ENCODE measurements at regions not wholly inside any gene's neighbourhood (a gene's known extent, or its start where the extent isn't known, plus 50 kb on each side); places are given as distances from the start of the nearest gene placed in this dataset.

DNA sequence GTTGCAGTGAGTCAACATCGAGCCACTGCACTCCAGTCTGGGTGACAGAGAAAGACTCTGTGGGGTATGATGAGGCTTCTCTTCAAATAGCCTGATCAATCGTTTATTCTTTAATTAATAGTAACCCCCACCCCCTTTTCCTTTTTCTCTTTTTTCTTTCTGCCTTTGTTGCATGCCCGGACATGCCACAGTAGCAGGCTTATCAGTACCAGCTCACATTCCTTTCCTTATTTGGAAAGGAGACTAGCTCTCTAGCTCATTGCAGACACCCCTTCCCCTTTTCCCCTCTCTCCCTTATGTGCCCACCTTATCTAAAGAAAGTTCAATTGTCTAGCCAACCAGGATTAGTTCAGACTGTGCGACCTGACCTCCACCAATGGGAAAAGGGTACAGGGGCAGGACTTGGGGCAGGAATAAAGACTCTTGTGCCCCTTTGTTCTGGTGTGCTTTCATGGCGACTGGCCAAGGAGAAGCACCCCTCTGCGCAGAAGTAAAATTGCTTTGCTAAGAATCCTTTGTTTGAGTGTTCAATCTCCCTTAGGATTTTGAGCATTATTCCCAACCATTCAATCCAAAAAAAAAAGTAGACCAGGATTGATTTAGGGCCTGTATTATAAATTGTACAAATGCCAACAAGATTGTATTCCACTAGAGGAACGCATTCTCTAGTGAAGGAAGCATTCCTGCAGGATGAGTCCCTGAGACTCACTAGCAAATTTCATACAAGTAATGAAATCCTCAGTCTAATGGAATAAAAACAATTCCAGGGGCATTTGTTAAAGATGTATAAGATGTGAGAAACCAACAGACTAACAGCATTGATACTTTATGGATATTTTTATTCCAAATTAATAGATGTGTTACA, 95.8 kb upstream of the SNRPN start:
- H3K4me1 Mint-ChIP-seq (ENCODE audit: low read depth): no peaks in the 10 kb centered on the region
- ChIA-PET CTCF (no interaction called here), POLR2A (no interaction called here)

DNA sequence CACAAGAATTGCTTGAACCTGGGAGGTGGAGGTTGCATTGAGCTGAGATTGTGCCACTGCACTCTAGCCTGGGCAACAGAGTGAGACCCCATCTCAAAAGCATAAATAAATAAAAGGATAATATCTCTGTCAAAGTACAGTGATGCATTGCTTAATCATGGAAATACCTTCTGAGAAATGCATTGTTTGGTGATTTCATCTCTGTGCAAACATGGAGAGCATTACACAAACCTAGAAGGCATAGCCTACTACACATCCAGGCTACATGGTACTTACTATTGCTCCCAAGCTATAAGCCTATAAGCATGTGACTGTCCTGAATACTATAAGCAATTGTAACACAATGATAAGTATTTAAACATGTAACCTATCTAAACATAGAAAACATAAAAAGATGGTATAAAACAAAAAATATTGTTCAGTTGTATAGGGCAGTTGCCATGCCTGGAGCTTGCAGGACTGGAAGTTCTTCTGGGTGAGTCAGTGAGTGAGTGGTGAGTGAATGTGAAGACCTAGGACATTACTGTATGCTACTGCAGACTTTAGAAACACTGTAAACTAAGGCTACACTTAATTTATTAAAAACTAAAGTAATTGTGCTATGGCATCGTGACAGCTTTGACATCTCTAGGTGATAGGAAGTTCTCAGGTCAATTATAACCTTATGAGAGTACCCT, 93.6 kb upstream of the SNRPN start:
- H3K27ac Mint-ChIP-seq: no peak overlapping the region

More for the DNA sequence above, 95.8 kb upstream of the SNRPN start:
- TF ChIP-seq, protein P1, sequence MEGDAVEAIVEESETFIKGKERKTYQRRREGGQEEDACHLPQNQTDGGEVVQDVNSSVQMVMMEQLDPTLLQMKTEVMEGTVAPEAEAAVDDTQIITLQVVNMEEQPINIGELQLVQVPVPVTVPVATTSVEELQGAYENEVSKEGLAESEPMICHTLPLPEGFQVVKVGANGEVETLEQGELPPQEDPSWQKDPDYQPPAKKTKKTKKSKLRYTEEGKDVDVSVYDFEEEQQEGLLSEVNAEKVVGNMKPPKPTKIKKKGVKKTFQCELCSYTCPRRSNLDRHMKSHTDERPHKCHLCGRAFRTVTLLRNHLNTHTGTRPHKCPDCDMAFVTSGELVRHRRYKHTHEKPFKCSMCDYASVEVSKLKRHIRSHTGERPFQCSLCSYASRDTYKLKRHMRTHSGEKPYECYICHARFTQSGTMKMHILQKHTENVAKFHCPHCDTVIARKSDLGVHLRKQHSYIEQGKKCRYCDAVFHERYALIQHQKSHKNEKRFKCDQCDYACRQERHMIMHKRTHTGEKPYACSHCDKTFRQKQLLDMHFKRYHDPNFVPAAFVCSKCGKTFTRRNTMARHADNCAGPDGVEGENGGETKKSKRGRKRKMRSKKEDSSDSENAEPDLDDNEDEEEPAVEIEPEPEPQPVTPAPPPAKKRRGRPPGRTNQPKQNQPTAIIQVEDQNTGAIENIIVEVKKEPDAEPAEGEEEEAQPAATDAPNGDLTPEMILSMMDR (IDR thresholded peaks at IDR 0.05): no peak
- H3K4me3 Mint-ChIP-seq: no peak overlapping the region
- intact Hi-C loops (cut with micrococcal nuclease): no loop called here
- no peak overlapping the region for H3K27ac Mint-ChIP-seq
- DNase-seq (no peak), ATAC-seq (no peak)
- no peaks in the 10 kb centered on the region for H3K36me3 Mint-ChIP-seq (ENCODE audit: low read depth)
- H3K27me3 Mint-ChIP-seq: no peaks in the 10 kb centered on the region
- peaks cover 8% of the 10 kb centered on the region for H3K9me3 Mint-ChIP-seq

DNA sequence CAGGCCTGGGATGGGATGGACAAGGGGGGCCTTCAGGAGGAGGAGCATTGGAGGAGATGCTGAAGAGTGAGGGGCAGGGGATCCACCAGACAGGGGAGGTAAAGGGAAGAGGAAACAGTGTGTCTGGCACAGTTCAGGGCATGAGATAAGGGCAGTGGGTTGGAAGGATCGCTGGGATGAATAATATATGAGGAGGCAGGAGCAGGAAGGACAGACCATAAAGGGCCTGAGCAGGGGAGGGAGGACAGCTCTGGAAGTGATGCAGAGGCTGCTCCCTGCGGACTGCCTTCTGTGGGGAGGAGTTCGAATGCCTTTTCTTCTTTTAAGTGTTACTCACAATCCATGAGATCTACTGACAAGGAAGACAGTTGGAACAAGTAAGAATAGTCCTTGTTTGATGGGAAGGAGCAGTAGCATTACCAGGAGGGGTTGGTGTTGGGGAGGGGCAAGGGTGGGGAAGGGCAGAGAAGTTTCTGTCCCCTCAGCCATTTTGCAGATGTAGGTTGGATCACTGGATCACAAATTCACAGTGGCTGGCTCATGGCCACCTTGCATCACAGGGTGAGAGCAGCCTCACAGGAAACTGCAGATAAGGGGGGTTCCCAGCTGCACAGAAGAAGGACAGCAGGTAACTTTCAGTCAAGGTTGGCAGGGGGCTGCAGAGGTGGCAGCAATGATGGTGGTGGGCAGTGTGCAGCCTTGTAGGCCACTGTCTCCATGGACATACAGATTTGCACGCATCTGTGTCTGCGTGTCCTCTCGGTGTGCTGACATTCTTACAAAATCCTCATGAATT, 91.9 kb upstream of the SNRPN start:
- no peaks in the 10 kb centered on the region for H3K27me3 Mint-ChIP-seq
- no peaks in the 10 kb centered on the region for H3K4me1 Mint-ChIP-seq (ENCODE audit: low read depth)
- no peaks in the 10 kb centered on the region for H3K36me3 Mint-ChIP-seq (ENCODE audit: low read depth)
- CTCF ChIA-PET: no interaction called here
- intact Hi-C loops (cut with micrococcal nuclease): no loop called here
- no peak for ATAC-seq
- H3K4me3 Mint-ChIP-seq: no peak overlapping the region
- no peak for DNase-seq
- H3K27ac Mint-ChIP-seq: no peak overlapping the region
- TF ChIP-seq, protein P1 (IDR thresholded peaks at IDR 0.05): no peak
- POLR2A ChIA-PET: no interaction called here
- H3K9me3 Mint-ChIP-seq: peaks cover 8% of the 10 kb centered on the region

More for the DNA sequence above, 93.6 kb upstream of the SNRPN start:
- Mint-ChIP-seq H3K9me3 (peaks cover 8% of the 10 kb centered on the region), H3K27me3 (no peaks in the 10 kb centered on the region), H3K36me3 (ENCODE audit: low read depth) (no peaks in the 10 kb centered on the region), H3K4me3 (no peak overlapping the region), H3K4me1 (ENCODE audit: low read depth) (no peaks in the 10 kb centered on the region)
- ChIA-PET POLR2A (no interaction called here), CTCF (no interaction called here)
- intact Hi-C loops (cut with micrococcal nuclease): no loop called here
- TF ChIP-seq, protein P1 (IDR thresholded peaks at IDR 0.05): no peak
- no peak for ATAC-seq
- DNase-seq: no peak

DNA sequence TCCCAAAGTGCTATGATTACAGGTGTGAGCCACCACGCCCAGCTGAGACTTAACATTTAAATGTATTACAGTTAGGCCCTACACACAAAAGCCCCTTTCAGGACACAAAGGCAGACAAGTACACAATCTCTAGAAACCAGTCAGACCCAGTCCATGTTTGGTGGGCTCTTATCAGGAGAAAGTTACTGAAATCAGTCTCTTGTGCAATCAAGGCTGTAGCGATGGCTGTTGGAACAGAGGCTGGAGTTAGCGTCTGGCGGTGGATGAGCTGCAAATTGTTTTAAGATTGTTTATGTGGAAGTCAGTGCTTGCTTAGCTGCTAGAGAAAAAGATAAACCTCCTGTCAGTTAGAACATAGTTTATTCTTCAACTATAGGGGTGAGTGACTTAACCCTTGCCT, 89.5 kb upstream of the SNRPN start:
- Mint-ChIP-seq H3K9me3 (peaks cover 10% of the 10 kb centered on the region), H3K27me3 (no peaks in the 10 kb centered on the region), H3K27ac (no peak overlapping the region), H3K4me1 (ENCODE audit: low read depth) (no peaks in the 10 kb centered on the region), H3K36me3 (ENCODE audit: low read depth) (no peaks in the 10 kb centered on the region), H3K4me3 (no peak overlapping the region)
- no peak for ATAC-seq
- DNase-seq: no peak
- TF ChIP-seq, protein P1 (IDR thresholded peaks at IDR 0.05): no peak
- intact Hi-C loops (cut with micrococcal nuclease): no loop called here
- ChIA-PET CTCF (no interaction called here), POLR2A (no interaction called here)
